ENCODE measurements at regions not wholly inside any gene's neighbourhood (a gene's known extent, or its start where the extent isn't known, plus 50 kb on each side); places are given as distances from the start of the nearest gene placed in this dataset.

- TF ChIP-seq POLR2A (IDR thresholded peaks at IDR 0.05): no peak
- TF ChIP-seq CTCF (IDR thresholded peaks at IDR 0.05): no peak
Observed at GRCh38 chr2:67872481-67872880, 190.3 kb downstream of the C1D start.
